Tibial artery (tissue), 4 donors: ENCODE measurements at regions not wholly inside any gene's neighbourhood (a gene's known extent, or its start where the extent isn't known, plus 50 kb on each side); places are given as distances from the start of the nearest gene placed in this dataset.

Experiments used
- DNase-seq, 2 donors: peaks; one replicate each; pipeline ENCODE4 v3.0.0-alpha.2; 2019
- H3K27ac ChIP-seq, 2 donors: fragments of 200-600 bp; sonication (generic) in 1 of 2; 1 replicate in 1 of 2; 2 replicates in 1 of 2; pipeline ENCODE4 v1.5.1; 2018 to 2019; ENCODE audit warnings: mild to moderate bottlenecking in 1 of 2
- H3K27me3 ChIP-seq, 2 donors: fragments of 200-600 bp; sonication (generic) in 1 of 2; one replicate each; pipeline versions ENCODE4 v1.5.1 to v1.6.0; 2016 to 2019
- H3K36me3 ChIP-seq, 3 donors: fragments of 200-600 bp; sonication (generic) in 2 of 3; one replicate each; pipeline ENCODE4 v1.5.1; 2016 to 2019; ENCODE audit warnings: mild to moderate bottlenecking in 2 of 3
- H3K4me1 ChIP-seq, 4 donors: fragments of 200-600 bp; sonication (generic) in 2 of 4; 1 replicate in 3 of 4; 2 replicates in 1 of 4; pipeline ENCODE4 v1.5.1; 2016 to 2019
- H3K4me3 ChIP-seq, 2 donors: fragments of 200-600 bp; sonication (generic) in 1 of 2; 1 replicate in 1 of 2; 2 replicates in 1 of 2; pipeline ENCODE4 v1.5.1; 2018 to 2019; ENCODE audit warnings: mild to moderate bottlenecking in 2 of 2
- H3K9me3 ChIP-seq, 3 donors: fragments of 200-600 bp; sonication (generic) in 1 of 3; one replicate each; pipeline ENCODE4 v1.5.1; 2016 to 2019
- CTCF ChIP-seq, 2 experiments: fragments of 200-600 bp in 1 of 2; fragments of 450-650 bp in 1 of 2; IDR thresholded peaks; one replicate each; pipeline ENCODE4 v1.5.1; 2017 to 2019; ENCODE audit warnings: antibody characterized with exemption in 2 of 2, mild to moderate bottlenecking in 1 of 2, moderate library complexity in 1 of 2
- intact Hi-C: fragments of 100-400 bp; cut with DNase I; formaldehyde crosslinking; loops from one replicate; pipeline ENCODE4 v1.15.0; 2023; ENCODE audit warnings: low total_unique reads

GRCh38 chr2:220417503-220417902, 790.1 kb downstream of the SLC4A3 start:
- TF ChIP-seq CTCF (IDR thresholded peaks at IDR 0.05) = no peak
- no peak overlapping the region for H3K4me3 ChIP-seq
- H3K4me1 ChIP-seq = no peaks in the 10 kb centered on the region
- H3K36me3 ChIP-seq = no peaks in the 10 kb centered on the region
- intact Hi-C loops = no loop called here
- H3K9me3 ChIP-seq = peaks cover 0 to 8% (median 0%) of the 10 kb centered on the region in 3 donors
- H3K27ac ChIP-seq = no peak overlapping the region
- no peak for DNase-seq
- peaks cover 0 to 3% of the 10 kb centered on the region in 2 donors for H3K27me3 ChIP-seq

- H3K27ac ChIP-seq = no peak overlapping the region
- no peak for DNase-seq
- intact Hi-C loops = no loop called here
- no peak overlapping the region for H3K4me3 ChIP-seq
- H3K36me3 ChIP-seq = no peaks in the 10 kb centered on the region
- no peaks in the 10 kb centered on the region for H3K4me1 ChIP-seq
- peaks cover 0 to 3% of the 10 kb centered on the region in 2 donors for H3K27me3 ChIP-seq
- TF ChIP-seq CTCF (IDR thresholded peaks at IDR 0.05) = no peak
- H3K9me3 ChIP-seq = no peaks in the 10 kb centered on the region
Observed at GRCh38 chr2:220419647-220420046, 792.2 kb downstream of the SLC4A3 start.

- H3K27ac ChIP-seq = no peak overlapping the region
- intact Hi-C loops = no loop called here
- H3K27me3 ChIP-seq = peaks cover 0 to 3% of the 10 kb centered on the region in 2 donors
- H3K36me3 ChIP-seq = no peaks in the 10 kb centered on the region
- no peaks in the 10 kb centered on the region for H3K4me1 ChIP-seq
- no peak overlapping the region for H3K4me3 ChIP-seq
- TF ChIP-seq CTCF (IDR thresholded peaks at IDR 0.05) = no peak
- no peak for DNase-seq
- H3K9me3 ChIP-seq = no peaks in the 10 kb centered on the region
Observed at GRCh38 chr2:220420820-220421219, 793.4 kb downstream of the SLC4A3 start.

GRCh38 chr2:220422676-220423075, 795.2 kb downstream of the SLC4A3 start:
- DNase-seq = no peak
- Histone ChIP-seq H3K9me3 (no peaks in the 10 kb centered on the region), H3K36me3 (no peaks in the 10 kb centered on the region), H3K27ac (no peak overlapping the region), H3K4me1 (no peaks in the 10 kb centered on the region), H3K27me3 (no peaks in the 10 kb centered on the region), H3K4me3 (no peak overlapping the region)
- intact Hi-C loops = no loop called here
- no peak for TF ChIP-seq CTCF (IDR thresholded peaks at IDR 0.05)

GRCh38 chr2:220424561-220424960, 797.1 kb downstream of the SLC4A3 start:
- no peak for DNase-seq
- intact Hi-C loops = no loop called here
- Histone ChIP-seq H3K9me3 (no peaks in the 10 kb centered on the region), H3K4me1 (no peaks in the 10 kb centered on the region), H3K36me3 (no peaks in the 10 kb centered on the region), H3K27ac (no peak overlapping the region), H3K4me3 (no peak overlapping the region), H3K27me3 (no peaks in the 10 kb centered on the region)
- TF ChIP-seq CTCF (IDR thresholded peaks at IDR 0.05) = no peak

GRCh38 chr2:220432645-220433044, 805.2 kb downstream of the SLC4A3 start:
- Histone ChIP-seq H3K27me3 (no peaks in the 10 kb centered on the region), H3K9me3 (no peaks in the 10 kb centered on the region), H3K27ac (no peak overlapping the region), H3K4me3 (no peak overlapping the region), H3K4me1 (no peaks in the 10 kb centered on the region), H3K36me3 (no peaks in the 10 kb centered on the region)
- TF ChIP-seq CTCF (IDR thresholded peaks at IDR 0.05) = no peak
- no peak for DNase-seq
- intact Hi-C loops = no loop called here
